Mucosa of gallbladder (tissue), 1 donor: ENCODE measurements at regions not wholly inside any gene's neighbourhood (a gene's known extent, or its start where the extent isn't known, plus 50 kb on each side); places are given as distances from the start of the nearest gene placed in this dataset.
A peak's percentile ranks its signal among the peaks of the same experiment; 100 is the strongest.

Experiments
- DNase-seq: peaks from one replicate; pipeline ENCODE4 v3.0.0-alpha.2; 2020; ENCODE audit warnings: low spot score
- donor health status: DM: no; HTN: no; CAD: no.

DNA sequence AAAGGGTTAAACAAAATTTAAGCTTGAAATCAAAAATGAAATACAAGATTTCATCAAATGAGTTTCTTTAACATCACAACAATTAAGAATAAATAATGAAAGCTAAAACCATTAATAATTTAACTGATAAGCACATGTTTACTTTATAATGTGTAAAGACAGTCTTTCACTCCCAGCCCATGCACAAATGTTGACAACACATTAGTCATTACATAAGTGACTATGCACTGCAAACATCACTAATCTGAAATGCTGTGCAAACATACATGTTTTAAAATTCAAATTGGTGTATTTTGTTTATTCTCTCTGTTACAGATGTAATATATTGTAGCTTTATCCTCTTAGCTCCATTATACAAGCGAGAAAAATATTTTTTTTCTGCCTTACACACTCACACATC is 220.6 kb upstream of the CPXCR1 start:
- no peak for DNase-seq

DNA sequence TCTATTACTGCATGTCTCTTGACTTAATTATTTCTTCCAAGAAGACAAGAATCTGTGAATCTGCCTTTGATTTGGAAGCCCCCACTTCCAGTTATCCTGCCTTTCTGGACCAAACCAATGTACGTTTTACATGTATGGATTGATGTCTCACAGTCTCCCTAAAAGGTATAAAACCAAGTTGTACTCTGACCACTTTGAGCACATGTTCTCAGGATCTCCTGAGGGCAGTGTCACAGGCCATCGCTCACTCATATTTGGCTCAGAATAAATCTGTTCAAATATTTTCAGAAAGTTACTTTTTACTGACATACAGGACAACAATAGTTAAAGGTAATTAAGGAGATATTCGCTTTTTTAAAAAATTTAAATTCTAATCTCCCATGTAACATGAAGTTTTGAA is 188.6 kb upstream of the CPXCR1 start:
- no peak for DNase-seq

DNA sequence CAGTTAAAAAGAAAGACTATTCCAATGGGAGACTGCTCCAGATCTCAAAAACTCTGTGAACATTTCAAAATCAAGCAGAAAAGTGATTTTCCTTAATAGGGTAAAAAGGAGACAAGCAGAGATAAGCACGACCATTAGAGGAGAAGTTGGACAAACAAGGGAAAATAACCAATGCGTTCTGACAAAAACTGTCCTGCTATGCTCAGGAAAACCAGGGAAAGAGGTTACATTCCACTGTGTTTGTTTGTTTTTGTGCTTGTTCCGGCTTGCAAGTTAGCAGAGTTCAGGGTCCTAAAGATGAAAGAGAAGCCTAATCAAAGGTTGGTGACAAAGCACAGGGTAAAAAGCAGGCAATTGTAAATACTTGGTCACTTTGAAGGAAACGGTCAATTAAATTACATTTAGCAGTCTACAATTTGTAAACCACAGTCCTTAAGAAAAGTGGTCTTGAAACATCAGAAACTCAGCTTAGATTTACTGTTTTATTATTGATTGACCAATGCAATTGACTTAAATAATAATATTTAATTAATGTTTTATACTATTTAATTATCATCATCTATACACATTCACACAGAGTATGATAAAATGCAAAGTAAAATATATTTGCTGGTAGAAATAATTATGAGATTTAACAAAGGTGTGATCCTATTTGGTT is 186.2 kb upstream of the CPXCR1 start:
- DNase-seq = no peak

DNA sequence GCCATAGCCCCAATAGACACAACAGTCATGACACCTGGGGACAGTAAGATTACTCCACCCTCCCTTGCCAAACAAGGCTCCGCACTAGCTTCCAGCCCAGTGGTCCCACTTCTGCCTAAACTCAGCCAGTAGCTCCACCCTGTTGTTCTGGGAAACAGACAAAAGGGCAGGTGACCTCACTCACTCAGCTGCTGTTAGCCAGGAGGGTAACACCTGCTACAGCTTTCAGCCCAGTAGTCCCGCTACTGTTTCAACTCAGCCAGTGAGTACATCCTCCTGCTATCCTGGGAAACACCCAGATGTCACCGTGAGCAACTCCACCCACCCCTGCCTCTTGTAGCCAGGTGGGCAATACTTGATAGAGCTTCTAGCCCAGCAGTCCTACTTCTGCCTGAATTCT is 162.7 kb upstream of the CPXCR1 start:
- DNase-seq = no peak

DNA sequence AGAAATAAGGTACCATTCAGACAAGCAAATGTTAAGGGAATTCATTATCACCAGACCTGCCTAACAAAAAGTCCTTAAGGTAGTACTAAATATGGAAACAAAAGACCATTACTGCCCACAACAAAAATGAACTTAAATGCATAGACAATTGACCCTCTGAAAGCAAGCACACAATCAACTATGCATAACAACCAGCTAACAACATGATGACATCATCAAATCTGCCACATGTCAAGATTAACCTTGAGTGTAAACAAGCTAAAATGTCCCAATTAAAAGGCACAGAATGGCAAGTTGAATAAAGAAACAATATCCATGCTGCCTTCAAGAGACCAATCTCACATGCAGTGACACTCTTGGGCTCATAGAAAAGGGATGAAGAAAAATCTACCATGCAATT is 160.7 kb upstream of the CPXCR1 start:
- no peak for DNase-seq

DNA sequence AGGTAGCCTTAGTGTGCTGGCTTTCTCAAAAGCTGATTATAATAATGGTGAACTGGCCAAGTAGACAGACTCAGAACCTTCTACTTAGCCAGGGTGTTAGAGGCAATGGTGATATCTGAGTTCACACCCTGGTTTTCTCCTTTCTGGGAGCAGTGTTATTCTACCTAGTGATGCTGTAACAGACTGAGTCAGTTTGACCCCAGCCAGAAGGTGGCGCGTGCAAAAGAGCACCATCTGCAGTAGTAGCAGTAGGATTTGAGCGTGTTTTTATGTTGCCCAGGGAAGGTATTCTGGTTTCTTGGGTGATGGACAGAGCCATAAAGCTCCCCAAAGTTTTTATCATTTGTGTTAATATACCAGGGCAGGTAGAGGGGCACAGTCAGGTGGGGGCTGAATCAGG is 143.8 kb upstream of the CPXCR1 start:
- DNase-seq = no peak

DNA sequence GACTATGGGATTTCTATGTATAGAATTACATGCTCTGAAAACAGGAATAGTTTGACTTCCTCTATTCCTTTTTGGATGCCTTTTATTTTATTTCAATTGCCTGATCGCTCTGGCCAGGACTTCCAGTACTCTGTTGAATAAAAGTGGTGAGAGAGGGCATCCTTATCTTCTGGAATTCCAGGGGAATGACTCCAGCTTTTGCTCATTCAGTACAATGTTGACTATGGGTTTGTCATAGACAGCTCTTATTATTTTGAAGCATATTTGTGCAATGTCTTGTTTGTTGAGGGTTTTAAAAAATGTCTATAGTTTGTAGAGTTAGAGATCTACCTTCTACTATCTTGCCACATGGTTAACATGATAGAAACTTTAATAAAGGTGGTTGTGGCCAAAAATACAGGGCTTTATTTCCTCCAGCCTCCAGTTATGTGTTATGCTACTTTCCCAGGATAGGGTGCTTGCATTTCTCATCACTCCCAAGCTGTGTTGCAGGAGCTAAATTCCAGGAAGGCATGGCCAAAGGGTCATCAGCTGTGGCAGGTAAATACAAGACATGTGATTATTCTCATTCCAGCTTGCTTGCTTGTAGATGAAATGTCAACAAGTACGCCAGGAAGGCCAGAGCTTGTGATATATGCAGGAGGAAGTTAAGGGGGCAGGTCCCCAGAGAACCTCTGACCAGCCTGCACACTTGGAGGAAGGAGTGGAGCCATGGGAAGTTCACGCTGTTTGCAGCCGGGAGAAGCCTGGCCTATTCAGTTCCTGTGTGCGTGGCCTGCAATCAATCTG is 142.4 kb upstream of the CPXCR1 start:
- DNase-seq = peak; percentile 35

DNA sequence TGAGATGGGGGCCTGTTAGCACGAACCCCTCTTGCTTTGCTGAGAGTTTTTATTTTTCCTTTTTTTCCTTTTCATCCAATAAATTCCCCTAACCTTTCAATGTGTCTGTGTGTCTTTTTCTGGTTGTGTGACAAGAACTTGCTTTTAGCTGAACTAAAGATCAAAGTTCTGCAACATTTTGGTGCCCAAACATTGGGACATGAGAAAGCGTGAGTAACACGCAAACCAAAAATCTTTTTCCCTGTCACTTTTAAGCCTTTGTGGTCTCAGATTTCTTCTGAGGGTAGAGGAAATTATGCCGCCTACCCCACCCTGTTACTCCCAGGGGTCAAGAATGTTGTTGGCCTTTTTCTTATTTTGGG is 141.8 kb upstream of the CPXCR1 start:
- DNase-seq = no peak

- no peak for DNase-seq
Measured at GRCh38 chrX:88612870-88613329, 134.1 kb upstream of the CPXCR1 start.

- DNase-seq = no peak
Measured at GRCh38 chrX:88613338-88613737, 133.7 kb upstream of the CPXCR1 start.

- DNase-seq = no peak
Measured at GRCh38 chrX:88621278-88621677, 125.7 kb upstream of the CPXCR1 start.

GRCh38 chrX:88655460-88655859 is 91.6 kb upstream of the CPXCR1 start:
- DNase-seq = no peak

- no peak for DNase-seq
Measured at GRCh38 chrX:88660836-88661235, 86.2 kb upstream of the CPXCR1 start.

GRCh38 chrX:88672261-88672660 is 74.8 kb upstream of the CPXCR1 start:
- no peak for DNase-seq
